ENCODE measurements at regions not wholly inside any gene's neighbourhood (a gene's known extent, or its start where the extent isn't known, plus 50 kb on each side); places are given as distances from the start of the nearest gene placed in this dataset.

DNA sequence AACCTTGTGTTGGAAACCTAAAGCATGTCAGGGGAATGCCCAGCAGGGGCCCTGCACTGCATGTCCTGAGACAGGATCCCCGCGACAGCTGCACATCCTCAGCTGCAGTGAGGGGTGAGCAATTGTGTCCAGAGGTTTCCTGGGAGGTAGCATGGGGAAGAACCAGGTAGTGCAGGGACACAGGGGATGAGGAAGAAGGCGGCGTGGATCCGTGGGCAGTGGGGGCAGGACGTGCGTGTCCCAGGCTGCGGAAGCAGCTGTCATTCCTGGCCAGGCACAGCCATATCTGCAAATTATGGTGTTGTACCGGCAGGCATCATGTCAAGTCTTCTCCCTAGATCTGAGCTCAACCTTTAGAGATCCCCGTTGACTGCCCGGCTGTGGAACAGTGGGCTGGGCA lies 238.2 kb upstream of the MYT1L start:
- DNase-seq (ENCODE audit: low spot score) = no peak

DNA sequence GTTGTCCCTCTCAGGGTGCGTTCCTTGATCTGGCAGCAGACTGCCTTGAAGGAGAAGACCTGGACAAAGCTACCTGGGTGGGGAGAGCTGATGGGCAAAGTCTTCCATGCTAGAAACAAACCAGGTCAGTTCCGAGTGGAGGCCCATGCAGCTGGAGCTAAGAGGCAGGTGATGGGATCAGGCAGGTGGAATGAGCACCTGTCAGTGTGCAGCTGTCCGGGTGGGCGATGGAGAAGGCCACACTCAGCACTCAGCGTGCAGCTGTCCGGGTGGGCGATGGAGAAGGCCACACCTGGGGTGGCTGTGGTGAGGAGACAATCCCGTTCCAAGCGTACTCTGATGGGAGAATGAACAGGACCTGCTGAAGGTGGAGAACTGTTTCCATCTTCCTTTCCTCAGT lies 237.3 kb upstream of the MYT1L start:
- no peak for DNase-seq (ENCODE audit: low spot score)

DNA sequence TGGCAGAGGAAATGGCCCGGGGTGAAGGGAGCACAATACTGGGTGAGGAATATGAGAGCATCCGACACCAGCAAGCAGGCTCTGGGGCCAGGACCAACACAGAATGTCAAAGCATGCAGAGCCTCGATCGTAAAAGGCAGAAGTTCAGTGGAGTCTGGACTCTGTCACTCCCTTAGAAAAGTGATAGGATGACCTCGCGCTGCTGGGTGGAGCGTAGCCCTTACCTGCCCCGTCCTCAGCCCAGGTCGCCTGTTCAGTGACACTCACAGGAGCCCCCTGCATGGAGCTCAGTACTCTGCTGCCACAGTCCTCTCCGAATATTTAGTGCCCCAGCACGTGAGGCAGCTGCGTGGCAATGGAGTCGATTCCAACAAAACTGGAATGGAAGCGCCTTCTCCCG lies 236.7 kb upstream of the MYT1L start:
- DNase-seq (ENCODE audit: low spot score) = no peak

- DNase-seq (ENCODE audit: low spot score) = no peak
Observed at GRCh38 chr2:2566396-2567323, 235.6 kb upstream of the MYT1L start.

DNA sequence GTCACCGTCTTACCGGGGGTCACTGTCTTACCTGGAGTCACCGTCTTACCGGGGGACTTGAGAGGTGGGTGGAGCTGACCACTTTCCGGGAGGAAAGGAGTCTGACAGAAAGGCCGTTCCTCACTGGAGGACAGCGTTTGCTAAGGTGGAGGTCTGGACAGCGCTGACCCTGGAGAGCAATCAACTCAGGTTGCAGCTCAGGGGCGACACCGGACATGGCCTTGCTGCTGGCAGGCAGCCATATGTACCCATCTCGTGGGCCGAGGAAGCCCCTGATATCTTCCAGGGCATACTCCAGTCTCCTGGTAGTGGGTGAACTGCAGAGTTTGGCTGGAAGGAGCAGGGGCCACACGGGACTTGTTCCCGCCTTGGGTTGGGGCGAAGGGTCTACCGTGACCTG lies 234.6 kb upstream of the MYT1L start:
- DNase-seq (ENCODE audit: low spot score) = no peak

GRCh38 chr2:2564300-2565078 lies 233.4 kb upstream of the MYT1L start:
- no peak for DNase-seq (ENCODE audit: low spot score)

- no peak for DNase-seq (ENCODE audit: low spot score)
Observed at GRCh38 chr2:2563309-2563860, 232.3 kb upstream of the MYT1L start.

GRCh38 chr2:2562867-2563266 lies 231.8 kb upstream of the MYT1L start:
- no peak for DNase-seq (ENCODE audit: low spot score)

GRCh38 chr2:2561346-2562095 lies 230.4 kb upstream of the MYT1L start:
- no peak for DNase-seq (ENCODE audit: low spot score)

- DNase-seq (ENCODE audit: low spot score) = no peak
Observed at GRCh38 chr2:2560374-2561015, 229.4 kb upstream of the MYT1L start.

DNA sequence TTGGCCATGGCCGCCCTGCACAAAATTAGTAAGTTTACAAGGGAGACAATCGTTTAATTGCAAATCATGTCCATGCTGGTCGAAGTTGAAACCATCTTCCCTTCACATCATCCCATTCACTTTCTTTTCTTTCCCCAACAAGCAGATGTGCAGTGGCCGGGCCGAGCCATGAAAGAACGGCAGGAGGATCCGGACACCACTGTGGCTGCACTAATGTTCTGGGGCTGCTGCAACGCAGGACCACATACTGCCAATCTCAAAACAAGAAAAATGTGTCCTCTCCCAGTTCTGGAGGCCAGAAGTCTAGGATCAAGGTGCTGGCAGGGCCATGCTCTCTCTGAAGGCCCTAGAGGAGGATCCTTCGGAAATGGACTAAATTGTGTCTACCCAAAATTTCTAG lies 227.4 kb upstream of the MYT1L start:
- no peak for DNase-seq (ENCODE audit: low spot score)

DNA sequence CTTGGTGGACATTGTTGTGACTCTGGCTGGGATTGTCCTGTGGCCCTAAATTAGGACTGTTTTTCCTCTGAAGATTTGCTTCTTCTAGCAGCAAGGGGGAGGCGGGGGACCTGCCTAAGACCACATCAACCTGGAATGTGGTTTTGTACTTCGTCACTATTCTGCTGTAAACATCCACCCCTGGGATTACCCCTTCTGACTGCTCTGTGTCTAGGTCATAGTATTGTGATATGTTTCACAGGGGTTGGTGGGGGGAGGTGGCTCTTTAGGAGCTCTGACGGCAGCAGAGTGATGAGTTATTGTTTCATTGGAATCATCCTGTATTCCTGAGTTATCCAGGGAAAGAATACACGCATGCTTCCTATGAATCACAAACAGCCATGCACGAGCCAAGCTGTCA lies 226.4 kb upstream of the MYT1L start:
- DNase-seq (ENCODE audit: low spot score) = no peak

GRCh38 chr2:2550856-2551255 lies 219.8 kb upstream of the MYT1L start:
- no peak for DNase-seq (ENCODE audit: low spot score)

DNA sequence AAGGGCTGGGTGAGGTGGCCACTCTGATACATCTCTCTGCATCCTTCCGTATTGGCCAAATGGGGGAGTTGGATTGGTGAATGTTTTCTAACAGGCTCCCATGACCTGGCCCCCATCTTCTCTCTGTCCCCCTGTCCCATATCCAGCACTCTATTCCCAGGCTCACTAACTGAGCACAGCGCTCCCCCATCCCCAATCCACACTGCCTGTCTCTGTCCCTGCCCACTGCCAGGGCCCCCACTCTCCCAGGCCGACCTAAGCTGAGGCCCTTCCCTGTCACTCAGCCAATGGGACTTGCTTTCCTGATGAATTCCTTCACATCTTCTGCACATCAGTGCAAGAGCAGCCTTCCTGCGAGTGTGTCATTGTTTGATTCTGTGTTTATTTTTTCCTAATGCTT lies 216.8 kb upstream of the MYT1L start:
- DNase-seq (ENCODE audit: low spot score) = no peak

DNA sequence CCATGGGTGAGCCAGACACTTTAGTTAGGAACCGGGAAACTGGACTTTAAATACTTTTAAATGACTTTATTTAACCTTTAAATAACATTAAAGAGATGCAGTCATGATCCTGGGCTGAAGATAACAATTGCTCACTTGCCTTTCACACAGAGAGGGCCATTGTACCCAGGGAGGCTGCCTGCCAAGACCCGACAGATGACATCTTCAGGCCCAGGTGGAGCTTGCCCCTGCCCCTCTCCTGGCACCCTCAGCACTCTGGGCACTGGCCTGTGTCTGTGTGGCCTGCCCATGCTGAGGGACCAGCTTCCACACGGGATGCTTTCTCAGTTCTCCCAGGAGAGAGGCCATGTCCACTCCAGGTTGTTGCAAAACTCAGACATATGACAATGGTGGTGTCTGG lies 216.4 kb upstream of the MYT1L start:
- no peak for DNase-seq (ENCODE audit: low spot score)

DNA sequence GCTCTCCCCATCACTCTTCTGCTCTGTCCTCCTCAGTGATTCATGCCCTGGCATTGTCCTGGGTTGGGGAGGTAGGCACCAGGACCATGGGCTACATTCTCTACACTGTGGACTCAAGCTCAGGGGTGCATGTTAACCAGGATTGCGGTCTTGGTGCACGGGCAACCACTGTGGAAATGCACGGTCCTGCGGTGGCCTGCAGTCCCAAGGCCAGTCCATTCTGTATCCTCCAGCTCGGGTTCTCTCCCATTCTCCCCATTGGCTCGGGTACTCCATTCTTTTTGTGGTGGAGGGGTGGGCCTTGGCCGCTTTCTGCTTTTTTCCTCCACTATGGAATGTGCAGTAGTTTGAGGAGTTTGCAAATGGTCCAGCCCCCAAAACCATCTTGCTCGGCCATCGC lies 215.0 kb upstream of the MYT1L start:
- DNase-seq (ENCODE audit: low spot score) = no peak

DNA sequence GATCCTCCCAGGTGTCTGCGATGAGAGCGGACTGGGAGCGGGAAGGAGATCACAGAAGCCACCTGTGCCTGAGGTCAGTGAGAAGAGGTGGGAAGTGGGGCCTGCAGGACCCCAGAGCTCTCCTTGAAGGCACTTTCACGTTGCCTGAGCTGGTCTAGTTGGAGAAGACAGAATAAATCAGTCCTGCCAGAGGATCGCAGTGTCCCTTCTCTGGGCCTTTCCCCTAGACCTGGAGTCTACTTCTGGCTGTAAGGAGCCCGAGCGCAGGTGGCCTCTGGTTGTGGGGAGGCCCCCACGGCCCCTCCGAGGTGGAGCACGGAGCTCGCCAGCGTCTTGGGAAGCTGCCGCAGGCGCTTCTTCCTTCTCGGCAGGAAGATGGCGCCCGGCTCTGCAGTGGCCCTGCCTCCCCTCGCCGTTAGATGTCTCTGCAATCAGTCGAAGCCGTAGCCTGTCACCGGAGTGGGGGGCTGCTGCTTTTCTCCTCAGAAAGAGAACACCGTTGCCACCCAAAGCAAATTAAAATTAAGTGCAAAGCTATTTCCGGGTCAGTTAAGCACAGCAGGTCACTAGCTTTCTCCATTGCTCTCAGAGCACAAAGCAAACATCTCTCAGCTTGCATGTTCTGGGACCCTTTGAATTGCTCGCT lies 212.0 kb upstream of the MYT1L start:
- no peak for DNase-seq (ENCODE audit: low spot score)

DNA sequence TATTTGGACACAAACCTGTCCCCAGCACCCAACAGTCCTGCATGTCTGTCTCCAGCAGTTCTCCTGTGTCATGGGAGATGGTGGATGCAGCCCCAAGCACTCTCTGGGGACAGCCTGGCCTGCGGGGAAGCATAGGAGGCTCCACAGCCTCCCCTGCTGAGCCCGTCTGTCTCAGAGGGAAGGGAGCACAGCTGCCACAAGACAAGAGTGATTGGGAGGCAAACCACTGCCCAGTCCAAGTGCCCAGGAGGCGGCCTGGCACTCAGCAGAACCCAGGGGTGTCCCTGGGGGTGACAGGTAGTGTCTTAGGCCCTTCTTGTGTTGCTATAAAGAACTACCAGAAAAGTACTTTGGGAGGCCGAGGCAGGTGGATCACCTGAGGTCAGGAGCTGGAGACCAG lies 211.2 kb upstream of the MYT1L start:
- DNase-seq (ENCODE audit: low spot score) = no peak

DNA sequence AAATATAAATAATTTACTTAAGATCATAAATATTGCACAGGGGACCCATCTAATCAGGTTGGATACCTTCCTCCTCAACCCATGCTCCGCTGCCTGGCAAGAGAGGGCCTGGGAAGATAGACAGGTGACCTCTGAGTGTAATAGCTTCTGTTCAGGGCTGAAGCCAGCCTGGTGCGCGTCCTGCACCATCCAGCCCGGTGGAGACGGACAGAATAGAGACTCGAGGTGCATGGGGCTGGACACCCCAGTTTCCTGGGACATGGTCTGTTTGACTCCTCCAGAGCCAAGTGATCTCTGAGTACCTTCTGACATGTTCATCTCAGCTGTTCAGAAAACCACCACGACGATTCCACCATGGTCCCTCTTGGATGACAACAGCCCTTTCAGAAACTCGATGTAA lies 209.3 kb upstream of the MYT1L start:
- no peak for DNase-seq (ENCODE audit: low spot score)

- DNase-seq (ENCODE audit: low spot score) = no peak
Observed at GRCh38 chr2:2536416-2537056, 205.5 kb upstream of the MYT1L start.

DNA sequence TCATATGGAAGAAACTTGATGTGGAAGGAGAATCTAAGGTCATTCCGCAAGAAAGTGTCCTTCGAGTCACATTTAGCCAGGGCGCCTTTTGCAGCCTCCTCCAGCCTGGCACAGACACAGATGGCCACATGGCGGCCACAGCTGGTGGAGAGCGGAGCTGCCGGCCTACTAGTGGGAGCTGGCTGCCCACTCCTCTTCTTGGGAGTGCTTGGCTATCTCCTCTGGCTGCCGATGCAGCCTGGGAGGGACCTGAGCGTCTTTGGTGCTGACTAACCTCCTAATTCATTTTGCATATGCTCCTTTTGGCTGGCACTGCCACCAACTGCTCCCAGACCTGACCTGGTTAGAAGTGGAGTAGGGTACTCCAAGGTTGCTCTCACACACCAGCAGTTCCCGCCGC lies 199.3 kb upstream of the MYT1L start:
- no peak for DNase-seq (ENCODE audit: low spot score)

All from CD4-positive, alpha-beta T cell treated with Interleukin-2 at 100 ng/mL for 4 hours (primary cell).